ENCODE measurements at regions not wholly inside any gene's neighbourhood (a gene's known extent, or its start where the extent isn't known, plus 50 kb on each side); places are given as distances from the start of the nearest gene placed in this dataset.

GRCh38 chr16:14377326-14377725 lies 252.7 kb downstream of the PARN start:
- no peaks in the 10 kb centered on the region; a peak in 1 of 5 replicates for H3K9me3 Mint-ChIP-seq
- Histone ChIP-seq H4K8ac (replicated peaks; ENCODE audit: insufficient read length, low read depth, low read length) (no peak overlapping the region), H3K14ac (ENCODE audit: insufficient read depth, low read length) (no peak overlapping the region), H2AFZ (ENCODE audit: low read length) (no peak overlapping the region), H3K23me2 (ENCODE audit: insufficient read length, low read depth, low read length, poor library complexity, severe bottlenecking) (no peaks in the 10 kb centered on the region), H3K4ac (ENCODE audit: low read depth, low read length) (no peak overlapping the region), H3K79me2 (ENCODE audit: insufficient read depth, low read length) (no peaks in the 10 kb centered on the region), H2BK20ac (ENCODE audit: low read depth, low read length, poor library complexity, severe bottlenecking) (no peak overlapping the region), H2BK5ac (ENCODE audit: insufficient read length, low read length) (no peak overlapping the region), H2AK5ac (ENCODE audit: insufficient read length, low read length) (no peak overlapping the region), H2BK120ac (ENCODE audit: low read depth, low read length, poor library complexity, severe bottlenecking) (no peak overlapping the region), H3K18ac (ENCODE audit: insufficient read length, low read depth, low read length) (no peak overlapping the region), H2BK15ac (ENCODE audit: low read depth, low read length) (no peak overlapping the region), H3K23ac (ENCODE audit: insufficient read length, low read depth, low read length) (no peak overlapping the region), H4K5ac (ENCODE audit: insufficient read length, low read depth, low read length) (no peak overlapping the region), H3T11ph (ENCODE audit: low read length) (no peak overlapping the region), H3K4me2 (ENCODE audit: insufficient read depth, insufficient read length, low read length) (no peak overlapping the region), H3K79me1 (ENCODE audit: insufficient read depth, low read depth, low read length, poor library complexity, severe bottlenecking) (no peaks in the 10 kb centered on the region), H3K4me1 (ENCODE audit: insufficient read depth, low read length) (no peaks in the 10 kb centered on the region), H3K27ac (ENCODE audit: insufficient read length, low read depth, low read length) (no peak overlapping the region), H4K20me1 (ENCODE audit: control insufficient read depth, insufficient read depth, insufficient read length) (no peaks in the 10 kb centered on the region), H3K56ac (ENCODE audit: insufficient read length, low read depth, low read length) (no peak overlapping the region), H4K91ac (ENCODE audit: insufficient read length, low read depth, low read length) (no peak overlapping the region), H3K9ac (ENCODE audit: extremely low read depth, insufficient read length, low read length) (no peak overlapping the region), H2BK12ac (ENCODE audit: insufficient read length, low read depth, low read length) (no peak overlapping the region), H3K27me3 (ENCODE audit: insufficient read depth, low read length) (no peaks in the 10 kb centered on the region), H3K9me3 (ENCODE audit: control insufficient read depth, low read depth, low read length) (no peaks in the 10 kb centered on the region)
- H3K4me1 Mint-ChIP-seq = peaks cover 6 to 12% of the 10 kb centered on the region in 2 experiments
- no CpG with 5 or more reads among the region's 1 CpG for WGBS (ENCODE audit: extremely low coverage, insufficient read length, low lambda C conversion rate)
- no peak overlapping the region for H3K4me3 Mint-ChIP-seq
- DNase-seq = no peak
- no peaks in the 10 kb centered on the region for H3K36me3 Mint-ChIP-seq (ENCODE audit: insufficient read depth in 1 of 3, low read depth in 3 of 3)
- no peak overlapping the region for H3K27ac Mint-ChIP-seq
- TF ChIP-seq CTCF (conservative IDR thresholded peaks at IDR 0.05) = no peak
- H3K27me3 Mint-ChIP-seq (ENCODE audit: low read depth) = no peaks in the 10 kb centered on the region; the same call in 1 of the 2 replicates

Data from H9 (cell line).